Gastrocnemius medialis (tissue), 4 donors: ENCODE measurements at regions not wholly inside any gene's neighbourhood (a gene's known extent, or its start where the extent isn't known, plus 50 kb on each side); places are given as distances from the start of the nearest gene placed in this dataset.

ENCODE experiments used
- ATAC-seq, 2 donors: fragments of 150-250 bp; one replicate each; pipeline ENCODE4 v1.9.1; 2016
- DNase-seq, 2 donors: peaks; one replicate each; pipeline ENCODE4 v3.0.0-alpha.2; 2019
- H3K27ac ChIP-seq, 4 donors: fragments of 200-600 bp; sonication (generic); 1 replicate in 1 of 4; 2 replicates in 3 of 4; pipeline ENCODE4 v1.5.1; 2016 to 2018; ENCODE audit warnings: mild to moderate bottlenecking in 2 of 4, moderate library complexity in 1 of 4
- H3K27me3 ChIP-seq, 3 donors: fragments of 200-600 bp; sonication (generic) in 2 of 3; 1 replicate in 1 of 3; 2 replicates in 2 of 3; pipeline versions ENCODE4 v1.5.1 to v1.6.0; 2016 to 2019; ENCODE audit warnings: mild to moderate bottlenecking in 1 of 3, moderate library complexity in 1 of 3
- H3K36me3 ChIP-seq, 2 donors: fragments of 200-600 bp; sonication (generic) in 1 of 2; one replicate each; pipeline ENCODE4 v1.5.1; 2017 to 2018
- H3K4me1 ChIP-seq, 2 donors: fragments of 200-600 bp; sonication (generic) in 1 of 2; one replicate each; pipeline ENCODE4 v1.5.1; 2016 to 2017; ENCODE audit warnings: mild to moderate bottlenecking in 2 of 2
- H3K4me3 ChIP-seq, 4 donors: fragments of 200-600 bp; sonication (generic) in 3 of 4; 1 replicate in 1 of 4; 2 replicates in 3 of 4; pipeline ENCODE4 v1.5.1; 2016 to 2019; ENCODE audit warnings: mild to moderate bottlenecking in 2 of 4
- H3K9me3 ChIP-seq, 3 donors: fragments of 200-600 bp; sonication (generic) in 2 of 3; 1 replicate in 1 of 3; 2 replicates in 2 of 3; pipeline ENCODE4 v1.5.1; 2016 to 2019
- CTCF ChIP-seq, 5 experiments: fragments of 450-650 bp in 3 of 5; fragments of 200-600 bp in 2 of 5; sonication (generic) in 2 of 5; IDR thresholded peaks in 4 of 5; conservative IDR thresholded peaks in 1 of 5; 1 replicate in 4 of 5; 2 replicates in 1 of 5; pipeline ENCODE4 v1.5.1; 2016 to 2019; ENCODE audit warnings: antibody characterized with exemption in 5 of 5, mild to moderate bottlenecking in 3 of 5, moderate library complexity in 3 of 5
- POLR2A ChIP-seq, 2 donors: fragments of 450-650 bp; IDR thresholded peaks; one replicate each; pipeline ENCODE4 v1.6.1; 2017; ENCODE audit warnings: antibody characterized with exemption in 2 of 2, mild to moderate bottlenecking in 2 of 2, moderate library complexity in 2 of 2
- in situ Hi-C, 4 donors: fragments of 200-750 bp; cut with MboI; loops; one replicate each; pipeline versions ENCODE4 v1.15.0 to v1.8.0; 2017; ENCODE audit warnings: low sequenced_read_pairs in 4 of 4
- intact Hi-C: fragments of 100-400 bp; cut with DNase I; formaldehyde crosslinking; loops from one replicate; pipeline ENCODE4 v1.15.1; 2023; ENCODE audit warnings: low total_unique reads

- DNase-seq, result no peak
- ATAC-seq, result no peak
- H3K36me3 ChIP-seq, result no peaks in the 10 kb centered on the region
- no peak for TF ChIP-seq POLR2A (IDR thresholded peaks at IDR 0.05)
- no peak for TF ChIP-seq CTCF (IDR thresholded peaks at IDR 0.05 in 4 of 5, conservative IDR thresholded peaks at IDR 0.05 in 1 of 5)
- no peak overlapping the region for H3K4me3 ChIP-seq
- H3K27ac ChIP-seq, result peak overlapping the region in 3 of 4 donors; percentile 33 to 54 (median 52)
- in situ Hi-C loops (no loop called here), intact Hi-C loops (no loop called here)
- no peaks in the 10 kb centered on the region for H3K9me3 ChIP-seq
- peaks cover 4 to 9% of the 10 kb centered on the region in 2 donors for H3K4me1 ChIP-seq
- no peaks in the 10 kb centered on the region for H3K27me3 ChIP-seq
These were observed 75.1 kb downstream of the FOXL1 start for GRCh38 chr16:86653285-86654006.

GRCh38 chr16:86657972-86658371 lies 79.6 kb downstream of the FOXL1 start:
- TF ChIP-seq POLR2A (IDR thresholded peaks at IDR 0.05) (no peak), CTCF (IDR thresholded peaks at IDR 0.05 in 4 of 5, conservative IDR thresholded peaks at IDR 0.05 in 1 of 5) (no peak)
- H3K4me3 ChIP-seq, result no peak overlapping the region
- no peaks in the 10 kb centered on the region for H3K27me3 ChIP-seq
- intact Hi-C loops, result no loop called here
- ATAC-seq (peak; percentile 34 to 80), DNase-seq (peak in 1 of 2 donors; percentile 83)
- H3K36me3 ChIP-seq, result no peaks in the 10 kb centered on the region
- peak overlapping the region in 3 of 4 donors; percentile 34 to 96 (median 64) for H3K27ac ChIP-seq
- in situ Hi-C loops, result no loop called here
- no peaks in the 10 kb centered on the region for H3K9me3 ChIP-seq
- peaks cover 27 to 43% of the 10 kb centered on the region in 2 donors for H3K4me1 ChIP-seq

- no peaks in the 10 kb centered on the region for H3K9me3 ChIP-seq
- DNase-seq (no peak), ATAC-seq (peak in 1 of 2 donors; percentile 8)
- in situ Hi-C loops, result no loop called here
- H3K27ac ChIP-seq, result peak overlapping the region; percentile 11 to 96 (median 89)
- H3K4me3 ChIP-seq, result no peak overlapping the region
- TF ChIP-seq CTCF (IDR thresholded peaks at IDR 0.05 in 4 of 5, conservative IDR thresholded peaks at IDR 0.05 in 1 of 5) (no peak), POLR2A (IDR thresholded peaks at IDR 0.05) (no peak)
- intact Hi-C loops, result loop anchor here (2.0 to 10.0 kb wide), 3 partner anchors 46 to 724 kb away; partner anchors contain the start of genes FBXO31 and FOXL1
- H3K36me3 ChIP-seq, result no peaks in the 10 kb centered on the region
- peaks cover 46 to 67% of the 10 kb centered on the region in 2 donors for H3K4me1 ChIP-seq
- H3K27me3 ChIP-seq, result no peaks in the 10 kb centered on the region
These were observed 82.3 kb downstream of the FOXL1 start for GRCh38 chr16:86660623-86661022.

GRCh38 chr16:86661706-86662105 lies 83.4 kb downstream of the FOXL1 start:
- Histone ChIP-seq H3K9me3 (no peaks in the 10 kb centered on the region), H3K36me3 (no peaks in the 10 kb centered on the region), H3K4me3 (no peak overlapping the region), H3K4me1 (peaks cover 46 to 78% of the 10 kb centered on the region in 2 donors), H3K27me3 (no peaks in the 10 kb centered on the region), H3K27ac (peak overlapping the region; percentile 82 to 96 (median 90))
- no peak for ATAC-seq
- intact Hi-C loops, result loop anchor here (2.0 to 10.0 kb wide), 3 partner anchors 47 to 723 kb away; partner anchors contain the start of genes FBXO31 and FOXL1
- no peak for TF ChIP-seq POLR2A (IDR thresholded peaks at IDR 0.05)
- no peak for TF ChIP-seq CTCF (IDR thresholded peaks at IDR 0.05 in 4 of 5, conservative IDR thresholded peaks at IDR 0.05 in 1 of 5)
- in situ Hi-C loops, result no loop called here
- DNase-seq, result no peak
